Fibroblast of gingiva (primary cell): ENCODE measurements at regions not wholly inside any gene's neighbourhood (a gene's known extent, or its start where the extent isn't known, plus 50 kb on each side); places are given as distances from the start of the nearest gene placed in this dataset.

Experiments
- DNase-seq: peaks from one replicate; pipeline ENCODE4 v3.0.0-alpha.2; 2011; ENCODE audit warnings: low read depth

GRCh38 chr5:20648981-20649380 lies 661.0 kb upstream of the CDH18 start:
- DNase-seq = no peak

DNA sequence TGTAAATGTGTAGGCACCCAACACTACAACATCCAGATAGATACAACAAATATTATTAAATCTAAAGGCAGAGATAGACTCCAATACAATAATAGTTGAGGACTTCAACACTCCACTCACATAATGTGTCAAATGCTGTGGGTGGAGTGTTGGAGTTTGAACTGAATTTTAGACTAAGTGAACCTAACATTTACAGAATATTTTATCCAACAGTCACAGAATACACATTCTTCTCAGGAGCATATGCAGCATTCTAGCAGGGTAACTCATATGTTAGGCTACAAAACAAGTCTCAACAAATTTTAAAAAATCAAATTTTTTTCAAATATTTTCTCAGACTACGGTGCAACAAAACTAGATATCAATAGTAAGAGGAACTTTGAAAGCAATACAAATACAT lies 648.7 kb upstream of the CDH18 start:
- no peak for DNase-seq

GRCh38 chr5:20619591-20619990 lies 631.6 kb upstream of the CDH18 start:
- no peak for DNase-seq

GRCh38 chr5:20618340-20618739 lies 630.3 kb upstream of the CDH18 start:
- no peak for DNase-seq

DNA sequence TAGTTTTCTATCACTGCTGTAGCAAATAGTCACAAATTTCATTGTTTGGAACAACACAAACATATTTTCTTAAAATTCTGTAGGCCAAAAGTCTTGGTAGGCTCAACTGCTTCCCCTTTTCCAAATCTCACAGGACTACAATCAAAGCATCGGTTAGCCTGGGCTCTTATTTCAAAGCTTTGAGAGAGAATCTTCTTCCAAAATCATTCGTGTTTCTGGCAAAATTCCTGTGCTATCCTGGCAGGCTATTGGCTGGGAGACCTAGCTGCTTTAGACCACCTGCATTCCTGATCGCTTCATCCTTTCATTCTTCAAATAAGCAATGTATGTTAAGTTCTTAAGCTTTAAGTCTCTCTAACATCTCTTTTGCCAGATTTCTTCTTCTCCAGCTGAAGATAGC lies 629.8 kb upstream of the CDH18 start:
- DNase-seq = no peak

DNA sequence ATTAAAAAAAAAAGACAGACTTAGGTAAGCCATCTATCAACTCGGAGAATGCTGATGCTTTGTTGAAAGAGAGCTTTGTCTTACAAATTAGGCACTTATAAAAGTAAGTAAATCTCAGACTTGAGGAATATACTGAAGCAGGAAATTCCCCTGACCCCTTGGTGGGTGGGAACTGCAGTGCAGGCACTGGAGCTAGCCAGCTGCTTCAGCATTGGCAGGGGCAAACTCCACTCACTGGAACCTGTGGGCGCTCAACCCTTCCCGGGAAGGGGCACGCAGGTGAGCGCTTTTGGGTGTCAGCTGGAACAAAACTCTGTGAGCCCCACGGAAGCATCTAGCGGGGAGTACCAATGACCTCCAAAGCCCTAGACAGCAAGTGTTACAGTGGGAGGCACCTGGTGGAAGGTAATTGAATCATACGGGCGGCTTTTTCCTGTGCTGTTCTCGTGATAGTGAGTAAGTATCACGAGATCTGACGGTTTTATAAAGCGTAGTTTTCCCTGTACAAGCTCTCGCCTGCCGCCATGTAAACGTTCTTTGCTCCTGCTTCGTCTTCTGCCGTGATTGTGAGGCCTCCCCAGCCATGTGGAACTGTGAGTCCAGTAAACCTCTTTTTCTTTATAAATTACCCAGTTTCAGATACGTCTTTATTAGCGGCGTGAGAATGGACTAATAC lies 628.0 kb upstream of the CDH18 start:
- no peak for DNase-seq

DNA sequence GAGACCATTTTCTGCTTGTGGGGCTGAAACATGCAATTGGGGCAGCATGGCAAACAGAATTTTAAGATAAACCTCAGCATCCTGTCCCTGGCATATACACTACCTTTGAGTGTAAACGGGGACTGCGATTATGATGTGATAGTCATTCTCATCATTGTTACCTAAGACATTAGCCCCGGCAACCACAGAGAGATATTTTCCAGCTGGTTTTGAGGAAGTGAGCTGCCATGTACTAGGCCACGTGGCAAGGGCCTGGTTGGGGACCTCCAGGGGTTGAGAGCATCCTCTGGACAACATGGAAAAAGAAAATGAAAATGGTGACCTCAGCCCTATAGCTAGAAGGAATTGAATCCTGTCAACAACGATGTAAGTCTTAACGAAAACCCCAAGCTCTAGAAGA lies 623.6 kb upstream of the CDH18 start:
- DNase-seq = no peak

- no peak for DNase-seq
Measured at GRCh38 chr5:20610681-20611080, 622.7 kb upstream of the CDH18 start.

DNA sequence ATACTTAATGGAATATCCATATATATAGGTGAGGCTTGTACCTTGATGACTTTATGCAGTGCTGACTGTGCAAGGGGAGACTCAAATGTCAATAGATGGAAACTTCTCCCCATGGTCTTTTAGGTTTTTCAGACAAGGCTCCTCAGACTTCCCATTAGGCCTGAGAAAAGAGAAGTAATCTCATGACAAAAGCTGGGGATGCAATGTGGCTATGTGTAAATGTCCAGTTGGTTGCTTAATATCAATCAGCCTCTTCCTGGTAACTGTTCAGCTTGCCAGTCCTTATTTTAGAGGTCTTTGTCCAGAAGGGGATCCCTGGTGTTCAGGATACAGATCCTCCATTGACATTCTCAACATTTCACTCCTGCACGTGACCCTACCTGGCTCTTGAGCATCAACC lies 621.1 kb upstream of the CDH18 start:
- no peak for DNase-seq

DNA sequence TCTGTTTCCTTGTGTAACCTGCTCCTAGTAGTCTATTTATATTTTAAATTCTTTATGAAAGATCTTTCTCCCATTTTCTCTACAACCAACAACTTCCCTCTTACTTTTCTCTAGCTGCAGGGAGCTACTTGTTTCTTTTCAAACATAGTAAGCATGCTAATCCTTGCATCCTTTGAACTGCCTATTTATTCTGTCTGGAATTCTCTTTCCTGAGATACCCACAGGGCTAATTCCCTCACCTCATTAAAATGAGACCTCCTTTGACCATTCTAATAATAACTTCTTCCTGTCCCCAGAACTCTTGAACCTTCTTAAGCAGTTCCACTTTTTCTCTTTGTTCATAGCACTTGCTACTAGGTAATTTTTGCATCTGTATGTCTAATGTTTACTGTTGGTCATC lies 620.6 kb upstream of the CDH18 start:
- no peak for DNase-seq

- no peak for DNase-seq
Measured at GRCh38 chr5:20605732-20606525, 617.9 kb upstream of the CDH18 start.

DNA sequence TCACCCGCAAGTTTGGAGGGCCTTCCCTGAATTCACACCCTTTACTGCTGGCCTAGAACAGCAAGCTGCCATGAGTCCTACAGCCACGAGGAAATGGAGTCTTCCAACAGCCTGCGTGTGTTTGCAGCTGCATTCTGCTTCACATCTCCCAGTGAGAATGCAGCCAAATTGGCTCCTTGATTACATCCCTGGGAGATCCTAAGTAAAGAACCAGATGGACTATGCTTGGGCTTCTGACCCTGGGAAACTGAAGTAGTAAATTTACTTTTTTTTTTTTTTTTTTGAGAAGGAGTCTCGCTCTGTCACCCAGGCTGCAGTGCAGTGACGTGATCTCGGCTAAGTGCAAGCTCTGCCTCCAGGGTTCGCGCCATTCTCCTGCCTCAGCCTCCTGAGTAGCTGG lies 617.0 kb upstream of the CDH18 start:
- DNase-seq = no peak

GRCh38 chr5:20601678-20602100 lies 613.7 kb upstream of the CDH18 start:
- no peak for DNase-seq

DNA sequence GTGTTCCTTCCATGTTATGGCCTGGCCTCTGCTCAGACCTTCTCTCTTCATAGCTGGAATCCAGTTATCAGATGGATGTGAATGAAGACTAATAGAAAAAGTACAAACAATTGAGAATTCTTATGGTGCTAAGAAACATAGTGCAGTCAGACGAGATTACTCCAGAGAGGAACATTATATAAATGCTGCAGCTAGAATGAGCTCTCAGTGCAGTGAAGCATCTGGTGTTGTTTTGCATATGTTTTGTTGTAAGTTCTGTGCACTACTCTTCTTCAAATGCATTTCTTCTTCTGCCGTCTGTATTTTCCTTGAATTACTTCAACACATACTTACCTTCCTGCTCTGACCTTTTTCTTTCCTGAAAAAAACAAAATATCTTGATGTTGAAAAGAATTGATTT lies 602.4 kb upstream of the CDH18 start:
- DNase-seq = no peak

DNA sequence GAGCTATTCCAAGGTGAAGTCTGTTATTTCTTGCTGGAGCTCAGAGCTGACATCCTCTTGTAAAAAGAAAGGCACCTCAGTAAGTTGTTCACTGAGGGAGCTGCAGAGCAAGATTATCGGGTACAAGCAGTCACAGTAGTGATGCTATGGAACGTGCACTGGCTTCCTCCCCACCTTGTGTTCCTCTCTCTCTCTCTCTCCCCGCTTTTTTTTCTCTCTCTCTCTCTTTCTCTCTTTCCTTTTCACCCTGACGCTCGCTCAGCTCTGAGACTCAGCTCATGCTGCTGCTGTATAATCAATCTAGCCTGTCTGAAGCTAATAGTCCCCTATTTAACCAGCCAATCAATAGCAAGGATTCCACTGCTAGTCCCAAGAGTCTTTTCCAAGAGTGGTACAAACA lies 587.6 kb upstream of the CDH18 start:
- DNase-seq = no peak

- DNase-seq = no peak
Measured at GRCh38 chr5:20574576-20574975, 586.6 kb upstream of the CDH18 start.

- no peak for DNase-seq
Measured at GRCh38 chr5:20572614-20573013, 584.6 kb upstream of the CDH18 start.

DNA sequence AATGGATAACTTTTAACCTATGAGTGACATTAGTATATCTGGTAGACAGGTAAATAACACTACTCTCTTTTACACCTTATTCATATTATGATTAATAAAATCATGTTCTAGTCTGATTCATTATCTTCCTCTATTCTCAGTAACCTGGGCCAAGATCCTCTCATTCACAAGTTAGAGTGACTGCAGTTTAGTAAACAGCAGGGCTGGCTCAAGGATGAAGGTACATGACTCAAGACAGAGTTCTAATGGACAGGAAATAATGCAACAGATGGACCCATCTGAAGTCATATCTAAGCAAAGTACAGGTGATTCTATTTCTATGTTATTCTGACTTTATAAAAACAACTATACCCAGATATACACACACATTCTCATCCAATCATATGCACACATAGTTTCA lies 582.5 kb upstream of the CDH18 start:
- no peak for DNase-seq

DNA sequence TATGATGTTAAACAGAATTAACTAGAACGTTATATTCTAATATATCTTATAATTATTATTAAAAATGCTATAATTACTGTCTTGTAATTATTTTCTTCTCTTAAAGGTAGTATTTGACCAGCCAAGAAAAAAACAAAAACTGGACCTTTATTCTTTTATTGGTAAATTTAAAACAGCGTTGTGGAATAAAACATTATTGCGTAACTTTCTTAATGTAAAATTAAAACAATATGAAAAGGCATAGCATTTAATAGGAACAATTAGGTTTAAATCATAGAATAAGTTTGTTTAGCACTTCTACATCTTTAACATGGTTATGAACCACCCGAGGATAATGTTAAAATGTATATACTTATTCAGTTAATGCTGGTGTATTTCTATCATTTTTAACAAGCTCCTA lies 574.5 kb upstream of the CDH18 start:
- no peak for DNase-seq

DNA sequence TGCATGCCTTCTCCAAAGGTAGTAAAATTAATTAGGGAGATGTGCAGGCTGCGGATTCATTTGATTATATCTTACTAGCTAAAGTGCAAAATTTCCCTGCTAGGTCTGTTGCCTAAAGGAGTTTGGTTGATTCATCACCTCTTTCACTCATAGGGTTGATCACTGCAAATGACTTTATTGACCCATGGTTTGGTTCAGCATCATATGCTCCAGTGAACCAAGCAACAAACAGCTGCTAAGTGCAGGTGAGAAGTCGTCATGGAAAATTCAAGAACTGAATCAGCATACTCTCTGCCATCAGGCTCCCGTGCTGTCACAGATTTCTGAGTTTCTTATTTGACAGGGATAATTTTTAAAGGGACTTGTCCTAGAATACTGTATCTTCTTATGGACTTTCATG lies 571.8 kb upstream of the CDH18 start:
- DNase-seq = no peak

- no peak for DNase-seq
Measured at GRCh38 chr5:20556115-20556763, 568.2 kb upstream of the CDH18 start.

- DNase-seq = no peak
Measured at GRCh38 chr5:20555034-20555433, 567.0 kb upstream of the CDH18 start.

GRCh38 chr5:20554001-20554400 lies 566.0 kb upstream of the CDH18 start:
- DNase-seq = no peak
